ENCODE measurements at regions not wholly inside any gene's neighbourhood (a gene's known extent, or its start where the extent isn't known, plus 50 kb on each side); places are given as distances from the start of the nearest gene placed in this dataset.

GRCh38 chr6:8794420-8794819 is 359.1 kb upstream of the SLC35B3 start (continued):
- TF ChIP-seq ZBTB33 (IDR thresholded peaks at IDR 0.05; ENCODE audit: extremely low read depth, insufficient replicate concordance, low read length): no peak
- no peak for TF ChIP-seq POLR2AphosphoS5 (IDR thresholded peaks at IDR 0.05; ENCODE audit: low read depth, low read length)
- no peak for TF ChIP-seq SP1 (IDR thresholded peaks at IDR 0.05; ENCODE audit: low read depth)
- TF ChIP-seq ELF1 (IDR thresholded peaks at IDR 0.05; ENCODE audit: borderline replicate concordance, low read depth): no peak
- TF ChIP-seq SRF (IDR thresholded peaks at IDR 0.05; ENCODE audit: low read depth): no peak
- TF ChIP-seq REST (IDR thresholded peaks at IDR 0.05; ENCODE audit: low read depth): no peak
- no peak for TF ChIP-seq SIN3A (IDR thresholded peaks at IDR 0.05; ENCODE audit: low read depth)
- TF ChIP-seq ZFX (IDR thresholded peaks at IDR 0.05): no peak
- no peak for TF ChIP-seq CEBPB (IDR thresholded peaks at IDR 0.05; ENCODE audit: low read depth)
- TF ChIP-seq POLR2A (IDR thresholded peaks at IDR 0.05; ENCODE audit: borderline replicate concordance, extremely low read depth, insufficient read depth, insufficient read length): no peak
- no peak for TF ChIP-seq JUND (IDR thresholded peaks at IDR 0.05)

GRCh38 chr6:8789878-8790277 is 354.5 kb upstream of the SLC35B3 start:
- Histone ChIP-seq H3K36me3 (ENCODE audit: control insufficient read depth in 1 of 2, insufficient read depth in 2 of 2, low read length in 2 of 2) (no peaks in the 10 kb centered on the region), H3K27ac (ENCODE audit: low read depth, low read length) (no peak overlapping the region), H3K4me2 (ENCODE audit: low read length) (no peak overlapping the region), H4K20me1 (ENCODE audit: insufficient read depth) (no peaks in the 10 kb centered on the region), H3K79me2 (ENCODE audit: insufficient read depth, low read length) (no peaks in the 10 kb centered on the region), H3K9ac (ENCODE audit: low read length) (no peak overlapping the region), H3K4me1 (ENCODE audit: control insufficient read depth in 1 of 2, insufficient read depth in 2 of 2, low read length in 2 of 2) (no peaks in the 10 kb centered on the region), H2AFZ (ENCODE audit: low read depth, low read length, poor library complexity, severe bottlenecking) (no peak overlapping the region), H3K9me2 (ENCODE audit: insufficient read depth) (no peaks in the 10 kb centered on the region), H3K9me3 (ENCODE audit: control insufficient read depth in 1 of 2, insufficient read depth in 1 of 2, low read depth in 1 of 2, low read length in 2 of 2) (no peaks in the 10 kb centered on the region), H3K27me3 (ENCODE audit: insufficient read depth, low read length) (no peaks in the 10 kb centered on the region; the same call in 1 of the 2 replicates), H3K4me3 (replicated peaks in 1 of 2; ENCODE audit: low read depth in 1 of 2, low read length in 2 of 2) (no peak overlapping the region)
- ATAC-seq: no peak
- TF ChIP-seq JUND (IDR thresholded peaks at IDR 0.05) (no peak), FOSL1 (IDR thresholded peaks at IDR 0.05; ENCODE audit: low read depth) (no peak)
- POLR2A ChIA-PET: no interaction called here
- RAD21 ChIA-PET (ENCODE audit: low non-redundant PET in 1 of 2, low total read pairs in 2 of 2, uncharacterized antibody in 2 of 2, unreplicated experiment in 2 of 2): no interaction called here
- CTCF ChIA-PET: no interaction called here
- DNase-seq (ENCODE audit: low read depth, low spot score): no peak
- intact Hi-C loops (cut with micrococcal nuclease): no loop called here
- no TSS peak for BruUV-seq (replicated peaks)
